Neuronal stem cell (in vitro differentiated cells): ENCODE measurements at regions not wholly inside any gene's neighbourhood (a gene's known extent, or its start where the extent isn't known, plus 50 kb on each side); places are given as distances from the start of the nearest gene placed in this dataset.

Source experiments
- DNase-seq: peaks from one replicate; pipeline ENCODE4 v3.0.0-alpha.2; 2013; ENCODE audit warnings: low spot score
- H2AFZ ChIP-seq: one replicate; pipeline ENCODE4 v1.6.1; 2013; ENCODE audit warnings: mild to moderate bottlenecking, low read length, inconsistent platforms
- H2AK5ac ChIP-seq: 2 replicates; pipeline ENCODE4 v1.6.1; 2013; ENCODE audit warnings: low read depth, mild to moderate bottlenecking, inconsistent platforms, low read length, moderate library complexity, mixed read lengths
- H2BK120ac ChIP-seq: 2 replicates; pipeline ENCODE4 v1.6.1; 2013; ENCODE audit warnings: low read depth, mild to moderate bottlenecking, inconsistent platforms, low read length, moderate library complexity, mixed read lengths
- H2BK12ac ChIP-seq: one replicate; pipeline ENCODE4 v1.6.1; 2013; ENCODE audit warnings: low read length, inconsistent platforms
- H2BK15ac ChIP-seq: 2 replicates; pipeline ENCODE4 v1.6.1; 2013; ENCODE audit warnings: mild to moderate bottlenecking, low read length, inconsistent platforms, mixed read lengths
- H2BK5ac ChIP-seq: one replicate; pipeline ENCODE4 v1.6.1; 2013; ENCODE audit warnings: inconsistent platforms, mild to moderate bottlenecking, low read length, moderate library complexity
- H3K14ac ChIP-seq: one replicate; pipeline ENCODE4 v1.6.1; 2013; ENCODE audit warnings: low read length, inconsistent platforms
- H3K18ac ChIP-seq: 2 replicates; pipeline ENCODE4 v1.6.1; 2013; ENCODE audit warnings: low read length, inconsistent platforms
- H3K23ac ChIP-seq: 2 replicates; pipeline ENCODE4 v1.6.1; 2013; ENCODE audit warnings: low read depth, mild to moderate bottlenecking, mixed read lengths, low read length, inconsistent platforms; ENCODE audit not compliant: poor library complexity
- H3K27ac ChIP-seq: replicated peaks from 3 replicates; pipeline ENCODE4 v1.5.1; 2013; ENCODE audit warnings: low read length, inconsistent platforms
- H3K27me3 ChIP-seq, 3 experiments: 2 replicates each; pipeline ENCODE4 v1.6.1; 2013; ENCODE audit warnings: low read length in 3 of 3, mild to moderate bottlenecking in 2 of 3, inconsistent platforms in 1 of 3, low read depth in 1 of 3, mixed read lengths in 1 of 3, moderate library complexity in 1 of 3; ENCODE audit not compliant: control insufficient read depth in 3 of 3, insufficient read depth in 3 of 3
- H3K36me3 ChIP-seq, 2 donors: replicated peaks in 1 of 2; 2 replicates each; pipeline ENCODE4 v1.6.1; 2013; ENCODE audit warnings: low read length in 2 of 2; ENCODE audit not compliant: control insufficient read depth in 2 of 2, insufficient read depth in 2 of 2
- H3K4ac ChIP-seq: 2 replicates; pipeline ENCODE4 v1.6.1; 2013; ENCODE audit warnings: inconsistent platforms, mild to moderate bottlenecking, low read length, moderate library complexity
- H3K4me1 ChIP-seq, 2 donors: 1 replicate in 1 of 2; 2 replicates in 1 of 2; pipeline ENCODE4 v1.6.1; 2013; ENCODE audit warnings: low read length in 2 of 2, low read depth in 1 of 2; ENCODE audit not compliant: control insufficient read depth in 2 of 2, insufficient read depth in 1 of 2
- H3K4me2 ChIP-seq: one replicate; pipeline ENCODE4 v1.6.1; 2013; ENCODE audit warnings: mild to moderate bottlenecking, low read length, inconsistent platforms; ENCODE audit not compliant: insufficient read depth, poor library complexity, severe bottlenecking
- H3K4me3 ChIP-seq, 2 donors: 2 replicates each; pipeline ENCODE4 v1.5.1; 2013; ENCODE audit warnings: low read length in 2 of 2, mild to moderate bottlenecking in 2 of 2, inconsistent platforms in 1 of 2, moderate library complexity in 1 of 2
- H3K79me1 ChIP-seq: one replicate; pipeline ENCODE4 v1.6.1; 2013; ENCODE audit warnings: low read depth, mild to moderate bottlenecking, inconsistent platforms, low read length, moderate library complexity
- H3K9ac ChIP-seq: one replicate; pipeline ENCODE4 v1.6.1; 2013; ENCODE audit warnings: mild to moderate bottlenecking, low read depth, low read length, inconsistent platforms; ENCODE audit not compliant: poor library complexity
- H3K9me3 ChIP-seq, 2 donors: replicated peaks in 1 of 2; 2 replicates each; pipeline versions ENCODE3 to v1.6.1; 2013; ENCODE audit warnings: low read length in 2 of 2, mild to moderate bottlenecking in 2 of 2, inconsistent platforms in 1 of 2, low read depth in 1 of 2, mixed read lengths in 1 of 2, moderate library complexity in 1 of 2; ENCODE audit not compliant: control insufficient read depth in 2 of 2, insufficient read depth in 1 of 2
- H4K8ac ChIP-seq: one replicate; pipeline ENCODE4 v1.6.1; 2013; ENCODE audit warnings: low read depth, mild to moderate bottlenecking, inconsistent platforms, low read length, moderate library complexity
- H4K91ac ChIP-seq: one replicate; pipeline ENCODE4 v1.6.1; 2013; ENCODE audit warnings: low read length, low read depth, mild to moderate bottlenecking, inconsistent platforms; ENCODE audit not compliant: poor library complexity
- WGBS, 2 donors: extraction: QIAGEN DNeasy Blood & Tissue Kit; methylation state at CpG; one replicate each; pipeline ENCODE4 v1.1.7; 2013; ENCODE audit warnings: missing lambda C conversion rate in 2 of 2, mixed read lengths in 1 of 2; ENCODE audit not compliant: insufficient read length in 2 of 2, insufficient replicate concordance in 1 of 2; ENCODE audit errors: extremely low coverage in 2 of 2; 5-methylcytosine and 5-hydroxymethylcytosine counted together

- no peaks in the 10 kb centered on the region for H3K79me1 ChIP-seq
- no peak overlapping the region for H3K4me2 ChIP-seq
- WGBS, 2 donors, result no CpG with 5 or more reads among the region's 1 CpG
- no peak for DNase-seq
- H3K18ac ChIP-seq, result no peak overlapping the region
- no peak overlapping the region for H2AK5ac ChIP-seq
- no peak overlapping the region for H4K91ac ChIP-seq
- H3K36me3 ChIP-seq, result no peaks in the 10 kb centered on the region
- H3K9me3 ChIP-seq, result no peaks in the 10 kb centered on the region
- no peaks in the 10 kb centered on the region for H3K27me3 ChIP-seq
- no peak overlapping the region for H4K8ac ChIP-seq
- H3K27ac ChIP-seq, result no peak overlapping the region
- no peak overlapping the region for H2AFZ ChIP-seq
- H2BK15ac ChIP-seq, result no peak overlapping the region
- no peak overlapping the region for H2BK120ac ChIP-seq
- no peak overlapping the region for H3K14ac ChIP-seq
- no peak overlapping the region for H2BK5ac ChIP-seq
- H3K9ac ChIP-seq, result no peak overlapping the region
- no peak overlapping the region for H3K4ac ChIP-seq
- H3K4me1 ChIP-seq, result no peaks in the 10 kb centered on the region
- H2BK12ac ChIP-seq, result no peak overlapping the region
- H3K4me3 ChIP-seq, result no peak overlapping the region
- H3K23ac ChIP-seq, result no peak overlapping the region
Observed at GRCh38 chr5:25990771-25991170, 1047.6 kb downstream of the CDH9 start.

GRCh38 chr5:25979086-25979485 lies 1059.3 kb downstream of the CDH9 start:
- H3K18ac ChIP-seq, result no peak overlapping the region
- no peak overlapping the region for H2BK120ac ChIP-seq
- H2AK5ac ChIP-seq, result no peak overlapping the region
- no peak overlapping the region for H2BK12ac ChIP-seq
- no peak overlapping the region for H4K8ac ChIP-seq
- no peak overlapping the region for H2AFZ ChIP-seq
- no peaks in the 10 kb centered on the region for H3K27me3 ChIP-seq
- no peak overlapping the region for H3K14ac ChIP-seq
- H3K9ac ChIP-seq, result no peak overlapping the region
- H3K23ac ChIP-seq, result no peak overlapping the region
- H3K79me1 ChIP-seq, result no peaks in the 10 kb centered on the region
- H2BK15ac ChIP-seq, result no peak overlapping the region
- no peak overlapping the region for H2BK5ac ChIP-seq
- H3K4me1 ChIP-seq, result no peaks in the 10 kb centered on the region
- DNase-seq, result no peak
- H3K36me3 ChIP-seq, result no peaks in the 10 kb centered on the region
- no peak overlapping the region for H4K91ac ChIP-seq
- no CpG with 5 or more reads among the region's 1 CpG for WGBS, 2 donors
- H3K4me2 ChIP-seq, result no peak overlapping the region
- peaks cover 2 to 3% of the 10 kb centered on the region in 2 donors for H3K9me3 ChIP-seq
- H3K4me3 ChIP-seq, result no peak overlapping the region
- no peak overlapping the region for H3K27ac ChIP-seq
- H3K4ac ChIP-seq, result no peak overlapping the region

GRCh38 chr5:25975885-25976284 lies 1062.5 kb downstream of the CDH9 start:
- Histone ChIP-seq H3K4ac (no peak overlapping the region), H3K18ac (no peak overlapping the region), H2BK12ac (no peak overlapping the region), H4K91ac (no peak overlapping the region), H3K9ac (no peak overlapping the region), H3K36me3 (no peaks in the 10 kb centered on the region), H2BK15ac (no peak overlapping the region), H4K8ac (no peak overlapping the region), H2BK120ac (no peak overlapping the region), H3K27me3 (no peaks in the 10 kb centered on the region), H3K27ac (no peak overlapping the region), H3K14ac (no peak overlapping the region), H3K23ac (no peak overlapping the region), H3K79me1 (no peaks in the 10 kb centered on the region), H2AFZ (no peak overlapping the region), H3K4me2 (no peak overlapping the region), H2AK5ac (no peak overlapping the region), H3K4me1 (no peaks in the 10 kb centered on the region), H2BK5ac (no peak overlapping the region), H3K4me3 (no peak overlapping the region), H3K9me3 (peaks cover under 1 to 3% of the 10 kb centered on the region in 2 donors)
- no peak for DNase-seq
- no CpG with 5 or more reads among the region's 2 CpGs for WGBS, 2 donors

GRCh38 chr5:25974451-25974850 lies 1063.9 kb downstream of the CDH9 start:
- Histone ChIP-seq H2AFZ (no peak overlapping the region), H3K27me3 (no peaks in the 10 kb centered on the region), H2BK120ac (no peak overlapping the region), H2BK15ac (no peak overlapping the region), H2BK5ac (no peak overlapping the region), H3K36me3 (no peaks in the 10 kb centered on the region), H4K8ac (no peak overlapping the region), H2AK5ac (no peak overlapping the region), H3K79me1 (no peaks in the 10 kb centered on the region), H3K23ac (no peak overlapping the region), H3K4me2 (no peak overlapping the region), H3K18ac (no peak overlapping the region), H4K91ac (no peak overlapping the region), H3K4me1 (no peaks in the 10 kb centered on the region), H3K4me3 (no peak overlapping the region), H3K14ac (no peak overlapping the region), H3K27ac (no peak overlapping the region), H3K4ac (no peak overlapping the region), H3K9me3 (no peaks in the 10 kb centered on the region), H3K9ac (no peak overlapping the region), H2BK12ac (no peak overlapping the region)
- no CpG with 5 or more reads among the region's 1 CpG for WGBS, 2 donors
- no peak for DNase-seq
